PC-3 (cell line): ENCODE measurements at regions not wholly inside any gene's neighbourhood (a gene's known extent, or its start where the extent isn't known, plus 50 kb on each side); places are given as distances from the start of the nearest gene placed in this dataset.

Source experiments
- ATAC-seq: fragments of 200-7000 bp; cut with Tn5 transposase; 2 replicates; pipeline ENCODE4 v1.9.1; 2020; ENCODE audit warnings: mild to moderate bottlenecking, moderate library complexity
- BruUV-seq: library from RNA; stranded (reverse); fragments of 400-500 nt; replicated peaks from 2 replicates; lab custom pipeline; 2021; lab: Mats Ljungman, UMichigan
- CTCF ChIA-PET: fragments of 300-600 bp; sonication (Branson Sonifier 250); formaldehyde crosslinking; loops from one replicate; lab custom pipeline; 2022; ENCODE audit warnings: antibody characterized with exemption; lab: Charles Lee
- POLR2A ChIA-PET: fragments of 300-600 bp; sonication (Branson Sonifier 250); formaldehyde crosslinking; loops from one replicate; lab custom pipeline; 2022; ENCODE audit warnings: antibody characterized with exemption; ENCODE audit not compliant: unreplicated experiment; lab: Charles Lee
- DNase-seq: peaks from one replicate; pipeline ENCODE4 v3.0.0-alpha.2; 2015
- H2AFZ ChIP-seq: fragments of 300-600 bp; sonication (generic); 2 replicates; pipeline ENCODE4 v1.6.0; 2016; ENCODE audit warnings: antibody characterized with exemption, low read length
- H3F3A ChIP-seq: fragments of 300-600 bp; sonication (generic); one replicate; pipeline ENCODE4 v1.6.0; 2017; ENCODE audit warnings: antibody characterized with exemption, low read length, control low read depth, mild to moderate bottlenecking; ENCODE audit not compliant: unreplicated experiment
- H3K27ac ChIP-seq: fragments of 300-600 bp; sonication (generic); 2 replicates; pipeline ENCODE4 v1.5.1; 2016; ENCODE audit warnings: mild to moderate bottlenecking, low read length
- H3K27me3 ChIP-seq: fragments of 300-600 bp; sonication (generic); 2 replicates; pipeline ENCODE4 v1.6.1; 2016; ENCODE audit warnings: low read length, mixed read lengths
- H3K36me3 ChIP-seq: fragments of 300-600 bp; sonication (generic); 2 replicates; pipeline ENCODE4 v1.6.1; 2016; ENCODE audit warnings: low read depth, mixed run types, low read length, mixed read lengths
- H3K4me1 ChIP-seq: fragments of 300-600 bp; sonication (generic); 2 replicates; pipeline ENCODE4 v1.5.1; 2016; ENCODE audit warnings: low read length; ENCODE audit not compliant: insufficient read depth
- H3K4me2 ChIP-seq: fragments of 300-600 bp; sonication (generic); 2 replicates; pipeline ENCODE4 v1.6.0; 2016; ENCODE audit warnings: low read length
- H3K4me3 ChIP-seq: fragments of 300-600 bp; sonication (generic); 2 replicates; pipeline ENCODE4 v1.5.1; 2016; ENCODE audit warnings: mild to moderate bottlenecking, low read length, mixed read lengths
- H3K79me2 ChIP-seq: fragments of 300-600 bp; sonication (generic); 2 replicates; pipeline ENCODE4 v1.6.1; 2017; ENCODE audit warnings: low read length, mixed read lengths
- H3K9ac ChIP-seq: fragments of 300-600 bp; sonication (generic); 2 replicates; pipeline ENCODE4 v1.6.0; 2016; ENCODE audit warnings: mild to moderate bottlenecking, low read length
- H3K9me2 ChIP-seq: fragments of 300-600 bp; sonication (generic); replicated peaks from 2 replicates; pipeline ENCODE4 v1.6.1; 2016; ENCODE audit warnings: mixed run types, low read length, mixed read lengths
- H3K9me3 ChIP-seq: fragments of 300-600 bp; sonication (generic); 2 replicates; pipeline ENCODE4 v1.6.1; 2016; ENCODE audit warnings: low read length, mixed read lengths
- H4K20me1 ChIP-seq: fragments of 300-600 bp; sonication (generic); 2 replicates; pipeline ENCODE4 v1.6.1; 2016; ENCODE audit warnings: low read length, mixed read lengths
- CTCF ChIP-seq: fragments of 300-600 bp; sonication (generic); conservative IDR thresholded peaks from 2 replicates; pipeline ENCODE4 v1.5.1; 2017; ENCODE audit warnings: antibody characterized with exemption, low read depth, mild to moderate bottlenecking, low read length
- EZH2 ChIP-seq: fragments of 300-600 bp; sonication (generic); IDR thresholded peaks from one replicate; pipeline ENCODE4 v1.6.1; 2017; ENCODE audit warnings: antibody characterized with exemption, mild to moderate bottlenecking, low read length; ENCODE audit not compliant: unreplicated experiment
- EZH2phosphoT487 ChIP-seq: fragments of 300-600 bp; sonication (generic); IDR thresholded peaks from 2 replicates; pipeline ENCODE4 v1.6.1; 2018; ENCODE audit warnings: mild to moderate bottlenecking, antibody characterized with exemption, low read length, borderline replicate concordance
- intact Hi-C: fragments of 100-400 bp; cut with micrococcal nuclease; formaldehyde crosslinking; loops from 2 replicates; pipeline ENCODE4 v1.9.0; 2023

- no peaks in the 10 kb centered on the region for H3F3A ChIP-seq
- no peak overlapping the region for H2AFZ ChIP-seq
- no peaks in the 10 kb centered on the region for H3K27me3 ChIP-seq
- BruUV-seq = no TSS peak
- ChIA-PET POLR2A (no interaction called here), CTCF (no interaction called here)
- H3K27ac ChIP-seq = no peak overlapping the region
- no peak for DNase-seq
- H3K9me3 ChIP-seq = no peaks in the 10 kb centered on the region
- H3K9me2 ChIP-seq = no peaks in the 10 kb centered on the region
- TF ChIP-seq EZH2phosphoT487 (no peak), EZH2 (no peak), CTCF (no peak)
- no peak overlapping the region for H3K9ac ChIP-seq
- no peak overlapping the region for H3K4me2 ChIP-seq
- H4K20me1 ChIP-seq = no peaks in the 10 kb centered on the region
- H3K36me3 ChIP-seq = no peaks in the 10 kb centered on the region
- intact Hi-C loops = no loop called here
- H3K4me3 ChIP-seq = no peak overlapping the region
- H3K4me1 ChIP-seq = no peaks in the 10 kb centered on the region
- H3K79me2 ChIP-seq = no peaks in the 10 kb centered on the region
- no peak for ATAC-seq
These were observed 168.0 kb downstream of the GNAI1 start for GRCh38 chr7:80302636-80303035.

- no peak for ATAC-seq
- Histone ChIP-seq H3K9me3 (no peaks in the 10 kb centered on the region), H3K27ac (no peak overlapping the region), H3F3A (no peaks in the 10 kb centered on the region), H3K36me3 (no peaks in the 10 kb centered on the region), H4K20me1 (no peaks in the 10 kb centered on the region), H3K4me1 (no peaks in the 10 kb centered on the region), H3K9me2 (no peaks in the 10 kb centered on the region), H3K4me2 (no peak overlapping the region), H2AFZ (no peak overlapping the region), H3K79me2 (no peaks in the 10 kb centered on the region), H3K27me3 (no peaks in the 10 kb centered on the region), H3K9ac (no peak overlapping the region), H3K4me3 (no peak overlapping the region)
- ChIA-PET POLR2A (no interaction called here), CTCF (no interaction called here)
- no peak for TF ChIP-seq EZH2phosphoT487
- no peak for TF ChIP-seq CTCF
- TF ChIP-seq EZH2 = no peak
- no peak for DNase-seq
- intact Hi-C loops = no loop called here
- no TSS peak for BruUV-seq
These were observed 167.4 kb downstream of the GNAI1 start for GRCh38 chr7:80302078-80302477.

GRCh38 chr7:80298201-80298600 lies 163.6 kb downstream of the GNAI1 start:
- no peaks in the 10 kb centered on the region for H3K36me3 ChIP-seq
- H3K79me2 ChIP-seq = no peaks in the 10 kb centered on the region
- H3K4me3 ChIP-seq = no peak overlapping the region
- ATAC-seq (no peak), DNase-seq (no peak)
- no TSS peak for BruUV-seq
- no peak for TF ChIP-seq EZH2
- no peak for TF ChIP-seq EZH2phosphoT487
- no peak for TF ChIP-seq CTCF
- H3K9me2 ChIP-seq = no peaks in the 10 kb centered on the region
- POLR2A ChIA-PET = no interaction called here
- H3K27ac ChIP-seq = no peak overlapping the region
- H3K9me3 ChIP-seq = no peaks in the 10 kb centered on the region
- no peak overlapping the region for H3K9ac ChIP-seq
- no peaks in the 10 kb centered on the region for H3K27me3 ChIP-seq
- no peaks in the 10 kb centered on the region for H3F3A ChIP-seq
- no peaks in the 10 kb centered on the region for H4K20me1 ChIP-seq
- no peak overlapping the region for H2AFZ ChIP-seq
- no peak overlapping the region for H3K4me2 ChIP-seq
- H3K4me1 ChIP-seq = no peaks in the 10 kb centered on the region
- intact Hi-C loops = no loop called here
- CTCF ChIA-PET = no interaction called here
